GM23338 (cell line): ENCODE measurements at regions not wholly inside any gene's neighbourhood (a gene's known extent, or its start where the extent isn't known, plus 50 kb on each side); places are given as distances from the start of the nearest gene placed in this dataset.

Experiments
- ATAC-seq: fragments of 200-7000 bp; cut with Tn5 transposase; 3 replicates; pipeline ENCODE4 v1.9.1; 2020
- DNase-seq: peaks from one replicate; pipeline ENCODE4 v3.0.0-alpha.2; 2015; ENCODE audit warnings: low spot score
- H2AFZ ChIP-seq: fragments of 200-600 bp; sonication (generic); 2 replicates; pipeline ENCODE4 v1.8.0; 2016; ENCODE audit warnings: antibody characterized with exemption, mild to moderate bottlenecking, moderate library complexity
- H3F3A ChIP-seq: fragments of 200-600 bp; sonication (generic); replicated peaks from 2 replicates; pipeline ENCODE4 v1.8.0; 2017; ENCODE audit warnings: antibody characterized with exemption, mixed run types, low read depth
- H3K27ac ChIP-seq: fragments of 200-600 bp; sonication (generic); 2 replicates; pipeline ENCODE4 v1.6.1; 2016; ENCODE audit warnings: low read depth
- H3K27me3 ChIP-seq: fragments of 200-600 bp; sonication (generic); 2 replicates; pipeline ENCODE4 v1.8.0; 2016; ENCODE audit warnings: mild to moderate bottlenecking, mixed run types, moderate library complexity; ENCODE audit not compliant: insufficient read depth
- H3K36me3 ChIP-seq: fragments of 200-600 bp; sonication (generic); 2 replicates; pipeline ENCODE4 v1.8.0; 2016; ENCODE audit warnings: mild to moderate bottlenecking; ENCODE audit not compliant: insufficient read depth
- H3K4me1 ChIP-seq: fragments of 200-600 bp; sonication (generic); 2 replicates; pipeline ENCODE4 v1.8.0; 2016; ENCODE audit warnings: mild to moderate bottlenecking, moderate library complexity; ENCODE audit not compliant: insufficient read depth
- H3K4me2 ChIP-seq: fragments of 200-600 bp; sonication (generic); 2 replicates; pipeline ENCODE4 v1.7.1; 2017; ENCODE audit warnings: mixed run types
- H3K4me3 ChIP-seq: fragments of 200-600 bp; sonication (generic); 2 replicates; pipeline ENCODE4 v1.6.1; 2016; ENCODE audit warnings: mixed run types
- H3K79me2 ChIP-seq: fragments of 200-600 bp; sonication (generic); replicated peaks from 2 replicates; pipeline ENCODE4 v1.8.0; 2017; ENCODE audit warnings: mild to moderate bottlenecking; ENCODE audit not compliant: insufficient read depth
- H3K9me2 ChIP-seq: fragments of 200-600 bp; sonication (generic); 2 replicates; pipeline ENCODE4 v1.8.0; 2017; ENCODE audit not compliant: insufficient read depth
- H4K20me1 ChIP-seq: fragments of 200-600 bp; sonication (generic); replicated peaks from 2 replicates; pipeline ENCODE4 v1.8.0; 2017; ENCODE audit warnings: mild to moderate bottlenecking; ENCODE audit not compliant: insufficient read depth
- H3K27ac Mint-ChIP-seq: 2 replicates; pipeline ENCODE4 v1.8.0; 2020; ENCODE audit warnings: inconsistent platforms, mild to moderate bottlenecking, moderate library complexity, mixed read lengths
- H3K27me3 Mint-ChIP-seq: 3 replicates; pipeline ENCODE4 v1.8.0; 2022; ENCODE audit warnings: low read depth, mild to moderate bottlenecking, moderate library complexity, mixed read lengths, inconsistent platforms; ENCODE audit not compliant: insufficient read depth, poor library complexity
- H3K36me3 Mint-ChIP-seq: 3 replicates; pipeline ENCODE4 v1.8.0; 2021; ENCODE audit warnings: low read depth, mild to moderate bottlenecking, inconsistent platforms, moderate library complexity, mixed read lengths
- H3K4me1 Mint-ChIP-seq: 3 replicates; pipeline ENCODE4 v1.8.0; 2020; ENCODE audit warnings: mild to moderate bottlenecking, inconsistent platforms, mixed read lengths
- H3K4me3 Mint-ChIP-seq: 3 replicates; pipeline ENCODE4 v1.8.0; 2021; ENCODE audit warnings: moderate library complexity, mild to moderate bottlenecking, inconsistent platforms, mixed read lengths
- H3K9me3 Mint-ChIP-seq: 3 replicates; pipeline ENCODE4 v1.8.0; 2020; ENCODE audit warnings: moderate library complexity, mild to moderate bottlenecking, inconsistent platforms, mixed read lengths
- EZH2 ChIP-seq: fragments of 200-600 bp; sonication (generic); IDR thresholded peaks from one replicate; pipeline ENCODE4 v1.8.0; 2017; ENCODE audit warnings: antibody characterized with exemption, mild to moderate bottlenecking, low read depth; ENCODE audit not compliant: unreplicated experiment
- EZH2phosphoT487 ChIP-seq: fragments of 200-600 bp; sonication (generic); IDR thresholded peaks from one replicate; pipeline ENCODE4 v1.8.1; 2018; ENCODE audit warnings: antibody characterized with exemption; ENCODE audit not compliant: unreplicated experiment
- NANOG ChIP-seq: IDR thresholded peaks from 2 replicates; pipeline ENCODE4 v1.6.1; 2016; ENCODE audit warnings: antibody characterized with exemption, borderline replicate concordance
- STAT1 ChIP-seq: IDR thresholded peaks from one replicate; pipeline ENCODE4 v1.6.1; 2016; ENCODE audit warnings: antibody characterized with exemption; ENCODE audit not compliant: unreplicated experiment
- ZNF114 ChIP-seq: fragments of 250-450 bp; sonication (Bioruptor Pico); IDR thresholded peaks from 2 replicates; pipeline ENCODE4 v1.5.0; 2020; ENCODE audit warnings: mild to moderate bottlenecking, moderate library complexity
- ZNF331 ChIP-seq: fragments of 250-450 bp; sonication (Bioruptor Pico); IDR thresholded peaks from 2 replicates; pipeline ENCODE4 v1.5.0; 2020; ENCODE audit warnings: low read depth, mild to moderate bottlenecking, moderate library complexity
- TF ChIP-seq, protein P1 (sequence below), 2 experiments: fragments of 200-600 bp in 1 of 2; sonication (generic) in 1 of 2; conservative IDR thresholded peaks; 2 replicates each; pipeline versions ENCODE4 v1.5.1 to v1.6.1; 2016 to 2017; ENCODE audit warnings: antibody characterized with exemption in 2 of 2, low read depth in 2 of 2, mild to moderate bottlenecking in 2 of 2, moderate library complexity in 1 of 2
- TF ChIP-seq, protein P2 (sequence below): IDR thresholded peaks from one replicate; pipeline ENCODE4 v1.6.1; 2018; ENCODE audit warnings: antibody characterized with exemption; ENCODE audit not compliant: unreplicated experiment
- TF ChIP-seq, protein P3 (sequence below): fragments of 250-450 bp; sonication (Bioruptor Pico); IDR thresholded peaks from 2 replicates; pipeline ENCODE4 v1.5.0; 2020; ENCODE audit warnings: mild to moderate bottlenecking, moderate library complexity
- TF ChIP-seq, protein P4 (sequence below): IDR thresholded peaks from 2 replicates; pipeline ENCODE4 v1.6.1; 2016; ENCODE audit warnings: antibody characterized with exemption

DNA sequence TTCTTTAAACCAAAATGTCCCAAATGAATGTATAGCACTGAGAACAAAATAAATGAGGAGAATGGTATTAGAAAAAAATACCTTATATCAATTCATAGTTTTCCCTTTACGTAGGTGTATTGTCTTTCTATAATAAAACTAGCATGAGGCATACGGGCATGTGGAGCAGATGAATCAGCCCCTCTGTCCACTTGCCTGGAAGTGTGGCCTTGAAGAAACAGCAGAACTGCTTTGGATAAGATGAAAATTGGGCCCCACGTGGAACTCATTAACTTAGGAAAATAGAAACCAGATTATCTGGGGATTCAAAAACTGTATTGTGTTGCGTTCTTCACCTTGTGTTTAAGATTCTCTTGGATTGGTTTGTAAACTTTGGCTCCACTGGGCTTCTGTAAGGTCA lies 356.8 kb upstream of the B3GALT2 start:
- no peak for TF ChIP-seq STAT1

DNA sequence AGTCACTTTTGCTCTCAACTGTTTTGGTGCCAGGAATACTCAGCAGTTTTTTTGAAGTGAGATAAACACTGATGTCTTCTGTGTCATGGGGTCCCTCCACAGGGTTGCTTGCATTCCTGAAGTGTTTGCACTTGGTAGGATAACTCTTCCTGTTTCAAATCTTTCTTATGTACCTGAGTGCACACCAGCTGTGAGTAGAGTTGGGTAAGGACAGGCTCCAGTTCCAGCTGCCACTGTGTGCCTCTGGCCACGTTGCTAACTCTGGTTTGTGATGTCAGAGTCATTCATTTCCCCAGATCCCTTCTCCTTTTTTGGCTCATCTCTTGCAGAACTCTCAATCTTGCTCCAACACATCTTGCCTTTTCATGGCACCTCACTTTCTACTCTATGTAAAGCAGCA lies 356.3 kb upstream of the B3GALT2 start:
- no peak overlapping the region for H3K27ac ChIP-seq
- Mint-ChIP-seq H3K4me3 (no peak overlapping the region), H3K4me1 (peaks cover 21% of the 10 kb centered on the region), H3K36me3 (no peaks in the 10 kb centered on the region), H3K27ac (peak overlapping the region; percentile 2; the same call in 1 of the 2 replicates), H3K9me3 (no peaks in the 10 kb centered on the region), H3K27me3 (no peaks in the 10 kb centered on the region)
- H4K20me1 ChIP-seq: no peaks in the 10 kb centered on the region
- H3K9me2 ChIP-seq: no peaks in the 10 kb centered on the region
- ATAC-seq (peak; percentile 77), DNase-seq (peak; percentile 40)
- H2AFZ ChIP-seq: peak overlapping the region; percentile 61; the same call in 1 of the 2 replicates
- no peaks in the 10 kb centered on the region for H3K36me3 ChIP-seq
- H3K4me2 ChIP-seq: no peak overlapping the region
- H3K4me3 ChIP-seq: no peak overlapping the region
- H3K4me1 ChIP-seq: peaks cover 4% of the 10 kb centered on the region; the same call in 1 of the 2 replicates
- H3K27me3 ChIP-seq: no peaks in the 10 kb centered on the region
- no peaks in the 10 kb centered on the region for H3F3A ChIP-seq
- no peaks in the 10 kb centered on the region for H3K79me2 ChIP-seq
- TF ChIP-seq, protein P1, sequence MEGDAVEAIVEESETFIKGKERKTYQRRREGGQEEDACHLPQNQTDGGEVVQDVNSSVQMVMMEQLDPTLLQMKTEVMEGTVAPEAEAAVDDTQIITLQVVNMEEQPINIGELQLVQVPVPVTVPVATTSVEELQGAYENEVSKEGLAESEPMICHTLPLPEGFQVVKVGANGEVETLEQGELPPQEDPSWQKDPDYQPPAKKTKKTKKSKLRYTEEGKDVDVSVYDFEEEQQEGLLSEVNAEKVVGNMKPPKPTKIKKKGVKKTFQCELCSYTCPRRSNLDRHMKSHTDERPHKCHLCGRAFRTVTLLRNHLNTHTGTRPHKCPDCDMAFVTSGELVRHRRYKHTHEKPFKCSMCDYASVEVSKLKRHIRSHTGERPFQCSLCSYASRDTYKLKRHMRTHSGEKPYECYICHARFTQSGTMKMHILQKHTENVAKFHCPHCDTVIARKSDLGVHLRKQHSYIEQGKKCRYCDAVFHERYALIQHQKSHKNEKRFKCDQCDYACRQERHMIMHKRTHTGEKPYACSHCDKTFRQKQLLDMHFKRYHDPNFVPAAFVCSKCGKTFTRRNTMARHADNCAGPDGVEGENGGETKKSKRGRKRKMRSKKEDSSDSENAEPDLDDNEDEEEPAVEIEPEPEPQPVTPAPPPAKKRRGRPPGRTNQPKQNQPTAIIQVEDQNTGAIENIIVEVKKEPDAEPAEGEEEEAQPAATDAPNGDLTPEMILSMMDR (conservative IDR thresholded peaks at IDR 0.05; ENCODE audit: low read depth in 2 of 2): no peak
- TF ChIP-seq ZNF331 (CRISPR knock-in tag) (no peak), EZH2 (no peak), EZH2phosphoT487 (no peak), NANOG (no peak), ZNF114 (no peak)
- TF ChIP-seq, protein P2, sequence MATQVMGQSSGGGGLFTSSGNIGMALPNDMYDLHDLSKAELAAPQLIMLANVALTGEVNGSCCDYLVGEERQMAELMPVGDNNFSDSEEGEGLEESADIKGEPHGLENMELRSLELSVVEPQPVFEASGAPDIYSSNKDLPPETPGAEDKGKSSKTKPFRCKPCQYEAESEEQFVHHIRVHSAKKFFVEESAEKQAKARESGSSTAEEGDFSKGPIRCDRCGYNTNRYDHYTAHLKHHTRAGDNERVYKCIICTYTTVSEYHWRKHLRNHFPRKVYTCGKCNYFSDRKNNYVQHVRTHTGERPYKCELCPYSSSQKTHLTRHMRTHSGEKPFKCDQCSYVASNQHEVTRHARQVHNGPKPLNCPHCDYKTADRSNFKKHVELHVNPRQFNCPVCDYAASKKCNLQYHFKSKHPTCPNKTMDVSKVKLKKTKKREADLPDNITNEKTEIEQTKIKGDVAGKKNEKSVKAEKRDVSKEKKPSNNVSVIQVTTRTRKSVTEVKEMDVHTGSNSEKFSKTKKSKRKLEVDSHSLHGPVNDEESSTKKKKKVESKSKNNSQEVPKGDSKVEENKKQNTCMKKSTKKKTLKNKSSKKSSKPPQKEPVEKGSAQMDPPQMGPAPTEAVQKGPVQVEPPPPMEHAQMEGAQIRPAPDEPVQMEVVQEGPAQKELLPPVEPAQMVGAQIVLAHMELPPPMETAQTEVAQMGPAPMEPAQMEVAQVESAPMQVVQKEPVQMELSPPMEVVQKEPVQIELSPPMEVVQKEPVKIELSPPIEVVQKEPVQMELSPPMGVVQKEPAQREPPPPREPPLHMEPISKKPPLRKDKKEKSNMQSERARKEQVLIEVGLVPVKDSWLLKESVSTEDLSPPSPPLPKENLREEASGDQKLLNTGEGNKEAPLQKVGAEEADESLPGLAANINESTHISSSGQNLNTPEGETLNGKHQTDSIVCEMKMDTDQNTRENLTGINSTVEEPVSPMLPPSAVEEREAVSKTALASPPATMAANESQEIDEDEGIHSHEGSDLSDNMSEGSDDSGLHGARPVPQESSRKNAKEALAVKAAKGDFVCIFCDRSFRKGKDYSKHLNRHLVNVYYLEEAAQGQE: no peak
- TF ChIP-seq, protein P3, sequence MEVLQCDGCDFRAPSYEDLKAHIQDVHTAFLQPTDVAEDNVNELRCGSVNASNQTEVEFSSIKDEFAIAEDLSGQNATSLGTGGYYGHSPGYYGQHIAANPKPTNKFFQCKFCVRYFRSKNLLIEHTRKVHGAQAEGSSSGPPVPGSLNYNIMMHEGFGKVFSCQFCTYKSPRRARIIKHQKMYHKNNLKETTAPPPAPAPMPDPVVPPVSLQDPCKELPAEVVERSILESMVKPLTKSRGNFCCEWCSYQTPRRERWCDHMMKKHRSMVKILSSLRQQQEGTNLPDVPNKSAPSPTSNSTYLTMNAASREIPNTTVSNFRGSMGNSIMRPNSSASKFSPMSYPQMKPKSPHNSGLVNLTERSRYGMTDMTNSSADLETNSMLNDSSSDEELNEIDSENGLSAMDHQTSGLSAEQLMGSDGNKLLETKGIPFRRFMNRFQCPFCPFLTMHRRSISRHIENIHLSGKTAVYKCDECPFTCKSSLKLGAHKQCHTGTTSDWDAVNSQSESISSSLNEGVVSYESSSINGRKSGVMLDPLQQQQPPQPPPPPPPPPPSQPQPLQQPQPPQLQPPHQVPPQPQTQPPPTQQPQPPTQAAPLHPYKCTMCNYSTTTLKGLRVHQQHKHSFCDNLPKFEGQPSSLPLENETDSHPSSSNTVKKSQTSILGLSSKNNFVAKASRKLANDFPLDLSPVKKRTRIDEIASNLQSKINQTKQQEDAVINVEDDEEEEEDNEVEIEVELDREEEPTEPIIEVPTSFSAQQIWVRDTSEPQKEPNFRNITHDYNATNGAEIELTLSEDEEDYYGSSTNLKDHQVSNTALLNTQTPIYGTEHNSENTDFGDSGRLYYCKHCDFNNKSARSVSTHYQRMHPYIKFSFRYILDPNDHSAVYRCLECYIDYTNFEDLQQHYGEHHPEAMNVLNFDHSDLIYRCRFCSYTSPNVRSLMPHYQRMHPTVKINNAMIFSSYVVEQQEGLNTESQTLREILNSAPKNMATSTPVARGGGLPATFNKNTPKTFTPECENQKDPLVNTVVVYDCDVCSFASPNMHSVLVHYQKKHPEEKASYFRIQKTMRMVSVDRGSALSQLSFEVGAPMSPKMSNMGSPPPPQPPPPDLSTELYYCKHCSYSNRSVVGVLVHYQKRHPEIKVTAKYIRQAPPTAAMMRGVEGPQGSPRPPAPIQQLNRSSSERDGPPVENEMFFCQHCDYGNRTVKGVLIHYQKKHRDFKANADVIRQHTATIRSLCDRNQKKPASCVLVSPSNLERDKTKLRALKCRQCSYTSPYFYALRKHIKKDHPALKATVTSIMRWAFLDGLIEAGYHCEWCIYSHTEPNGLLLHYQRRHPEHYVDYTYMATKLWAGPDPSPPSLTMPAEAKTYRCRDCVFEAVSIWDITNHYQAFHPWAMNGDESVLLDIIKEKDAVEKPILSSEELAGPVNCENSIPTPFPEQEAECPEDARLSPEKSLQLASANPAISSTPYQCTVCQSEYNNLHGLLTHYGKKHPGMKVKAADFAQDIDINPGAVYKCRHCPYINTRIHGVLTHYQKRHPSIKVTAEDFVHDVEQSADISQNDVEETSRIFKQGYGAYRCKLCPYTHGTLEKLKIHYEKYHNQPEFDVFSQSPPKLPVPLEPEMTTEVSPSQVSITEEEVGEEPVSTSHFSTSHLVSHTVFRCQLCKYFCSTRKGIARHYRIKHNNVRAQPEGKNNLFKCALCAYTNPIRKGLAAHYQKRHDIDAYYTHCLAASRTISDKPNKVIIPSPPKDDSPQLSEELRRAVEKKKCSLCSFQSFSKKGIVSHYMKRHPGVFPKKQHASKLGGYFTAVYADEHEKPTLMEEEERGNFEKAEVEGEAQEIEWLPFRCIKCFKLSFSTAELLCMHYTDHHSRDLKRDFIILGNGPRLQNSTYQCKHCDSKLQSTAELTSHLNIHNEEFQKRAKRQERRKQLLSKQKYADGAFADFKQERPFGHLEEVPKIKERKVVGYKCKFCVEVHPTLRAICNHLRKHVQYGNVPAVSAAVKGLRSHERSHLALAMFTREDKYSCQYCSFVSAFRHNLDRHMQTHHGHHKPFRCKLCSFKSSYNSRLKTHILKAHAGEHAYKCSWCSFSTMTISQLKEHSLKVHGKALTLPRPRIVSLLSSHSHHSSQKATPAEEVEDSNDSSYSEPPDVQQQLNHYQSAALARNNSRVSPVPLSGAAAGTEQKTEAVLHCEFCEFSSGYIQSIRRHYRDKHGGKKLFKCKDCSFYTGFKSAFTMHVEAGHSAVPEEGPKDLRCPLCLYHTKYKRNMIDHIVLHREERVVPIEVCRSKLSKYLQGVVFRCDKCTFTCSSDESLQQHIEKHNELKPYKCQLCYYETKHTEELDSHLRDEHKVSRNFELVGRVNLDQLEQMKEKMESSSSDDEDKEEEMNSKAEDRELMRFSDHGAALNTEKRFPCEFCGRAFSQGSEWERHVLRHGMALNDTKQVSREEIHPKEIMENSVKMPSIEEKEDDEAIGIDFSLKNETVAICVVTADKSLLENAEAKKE (CRISPR knock-in tag): no peak
- TF ChIP-seq, protein P4, sequence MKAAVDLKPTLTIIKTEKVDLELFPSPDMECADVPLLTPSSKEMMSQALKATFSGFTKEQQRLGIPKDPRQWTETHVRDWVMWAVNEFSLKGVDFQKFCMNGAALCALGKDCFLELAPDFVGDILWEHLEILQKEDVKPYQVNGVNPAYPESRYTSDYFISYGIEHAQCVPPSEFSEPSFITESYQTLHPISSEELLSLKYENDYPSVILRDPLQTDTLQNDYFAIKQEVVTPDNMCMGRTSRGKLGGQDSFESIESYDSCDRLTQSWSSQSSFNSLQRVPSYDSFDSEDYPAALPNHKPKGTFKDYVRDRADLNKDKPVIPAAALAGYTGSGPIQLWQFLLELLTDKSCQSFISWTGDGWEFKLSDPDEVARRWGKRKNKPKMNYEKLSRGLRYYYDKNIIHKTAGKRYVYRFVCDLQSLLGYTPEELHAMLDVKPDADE: no peak

More for the DNA sequence above, 356.8 kb upstream of the B3GALT2 start:
- Histone ChIP-seq H3K36me3 (no peaks in the 10 kb centered on the region), H4K20me1 (no peaks in the 10 kb centered on the region), H3K27me3 (no peaks in the 10 kb centered on the region), H3K27ac (no peak overlapping the region), H3K9me2 (no peaks in the 10 kb centered on the region), H3K79me2 (no peaks in the 10 kb centered on the region), H3K4me3 (no peak overlapping the region), H2AFZ (peak overlapping the region; percentile 19; the same call in 1 of the 2 replicates), H3F3A (no peaks in the 10 kb centered on the region), H3K4me1 (peaks cover 4% of the 10 kb centered on the region; the same call in 1 of the 2 replicates), H3K4me2 (no peak overlapping the region)
- Mint-ChIP-seq H3K4me3 (no peak overlapping the region), H3K27me3 (no peaks in the 10 kb centered on the region), H3K36me3 (no peaks in the 10 kb centered on the region), H3K27ac (no peak overlapping the region), H3K4me1 (peaks cover 18% of the 10 kb centered on the region), H3K9me3 (no peaks in the 10 kb centered on the region)
- DNase-seq (no peak), ATAC-seq (no peak)
